GM10266 (cell line): ENCODE measurements at regions not wholly inside any gene's neighbourhood (a gene's known extent, or its start where the extent isn't known, plus 50 kb on each side); places are given as distances from the start of the nearest gene placed in this dataset.
A peak's percentile ranks its signal among the peaks of the same experiment; 100 is the strongest.

ENCODE experiments used
- DNase-seq: peaks from one replicate; pipeline ENCODE4 v3.0.0; 2012; ENCODE audit errors: extremely low spot score
- CTCF ChIP-seq: IDR thresholded peaks from 2 replicates; pipeline ENCODE4 v1.5.1; 2012; ENCODE audit warnings: mild to moderate bottlenecking, low read depth; ENCODE audit not compliant: control insufficient read depth, insufficient read depth; ENCODE audit errors: missing control alignments

DNA sequence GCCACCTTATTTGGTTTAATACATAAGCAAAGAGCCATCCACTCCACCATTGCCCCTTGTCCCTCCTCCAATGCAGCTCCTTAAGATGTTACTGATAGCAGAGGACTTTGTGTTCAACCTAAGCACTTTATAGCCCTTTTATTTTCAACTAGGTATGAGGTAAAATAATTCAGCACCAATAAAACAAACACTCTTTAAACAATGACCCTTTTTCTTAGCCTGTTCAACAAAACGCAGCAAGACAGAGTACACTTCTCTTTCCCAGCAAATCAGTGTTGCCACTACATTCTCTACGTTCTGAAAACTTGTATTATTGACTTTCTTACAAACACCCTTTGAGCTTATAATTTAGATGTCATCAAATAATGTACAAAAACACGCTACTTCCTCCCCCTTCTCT, 104.0 kb upstream of the IGLL5 start:
- DNase-seq = no peak
- no peak for TF ChIP-seq CTCF

GRCh38 chr22:22784249-22785039, 103.2 kb upstream of the IGLL5 start:
- no peak for DNase-seq
- no peak for TF ChIP-seq CTCF

DNA sequence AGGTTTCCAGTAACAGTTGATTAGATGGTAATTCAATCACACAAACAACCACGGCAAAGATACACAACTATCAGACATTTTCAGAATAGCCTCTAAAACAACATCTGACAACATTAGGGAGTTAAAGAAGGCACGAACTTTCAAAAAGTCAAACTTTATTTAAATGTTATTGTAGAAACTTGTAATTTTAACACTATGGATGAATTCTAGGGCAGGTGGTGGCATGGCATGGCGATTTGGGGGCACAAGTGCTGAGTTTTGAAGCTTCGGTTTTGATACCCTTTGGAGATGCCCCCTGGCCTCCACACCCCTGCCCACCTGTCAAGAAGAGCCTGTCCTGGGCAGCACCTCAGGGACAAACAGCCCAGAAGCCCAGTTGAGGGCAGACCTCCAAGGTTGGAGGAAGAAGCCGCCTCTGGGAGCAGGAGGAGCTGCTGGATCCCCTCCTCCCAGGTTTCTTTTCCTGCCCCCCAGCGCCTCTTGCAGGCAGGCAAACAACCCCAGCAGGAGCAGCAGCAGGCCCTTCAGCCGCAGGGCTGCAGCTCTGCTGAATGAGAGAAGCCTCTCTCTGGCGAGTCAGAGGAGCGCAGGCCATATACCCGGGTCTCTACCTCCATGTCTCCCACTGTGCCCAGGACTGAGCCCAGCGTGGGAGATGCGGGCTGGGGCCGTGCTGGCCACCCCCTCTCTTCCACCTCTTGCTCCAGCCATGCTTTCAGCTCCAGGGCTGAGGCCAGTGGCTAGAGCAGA, 102.1 kb upstream of the IGLL5 start:
- no peak for DNase-seq
- TF ChIP-seq CTCF = no peak

DNA sequence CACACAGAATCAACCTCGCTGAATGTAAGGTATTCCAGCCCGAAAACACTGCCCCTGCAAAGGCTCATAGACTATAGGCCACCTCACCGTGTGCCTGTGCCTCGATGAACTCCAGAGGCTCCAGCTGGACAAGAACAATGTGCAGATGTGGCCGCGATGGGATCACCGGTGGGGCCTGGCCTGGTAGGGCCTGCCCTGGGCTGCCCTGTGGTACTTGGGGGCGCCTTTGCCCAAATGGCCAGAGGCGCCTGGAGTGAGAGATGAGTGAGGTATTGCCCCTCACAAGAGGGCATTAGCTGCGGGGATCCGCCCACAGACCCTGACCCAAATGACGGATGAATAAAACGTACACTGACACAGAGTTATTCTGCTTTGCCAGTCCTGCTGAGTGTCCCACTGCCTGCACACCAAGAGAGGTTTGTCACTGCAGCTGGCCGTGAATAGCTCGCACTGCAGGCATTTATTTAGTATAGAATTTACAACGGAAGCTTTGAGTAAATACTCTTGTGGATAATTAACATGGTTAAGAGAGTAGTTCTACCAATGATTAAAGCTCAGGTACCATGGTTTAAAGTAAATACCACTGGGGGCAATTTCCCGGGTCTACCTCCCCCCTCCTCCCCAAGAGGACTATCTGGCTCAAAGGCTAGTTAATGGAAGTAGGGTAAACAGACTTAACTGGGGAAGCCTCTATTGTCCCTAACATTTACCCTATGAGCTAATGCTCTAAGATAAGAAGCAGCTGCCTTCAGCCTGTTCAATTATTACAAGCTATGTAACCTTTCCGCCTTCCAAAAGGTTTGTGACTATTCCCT, 101.1 kb upstream of the IGLL5 start:
- DNase-seq = no peak
- no peak for TF ChIP-seq CTCF

DNA sequence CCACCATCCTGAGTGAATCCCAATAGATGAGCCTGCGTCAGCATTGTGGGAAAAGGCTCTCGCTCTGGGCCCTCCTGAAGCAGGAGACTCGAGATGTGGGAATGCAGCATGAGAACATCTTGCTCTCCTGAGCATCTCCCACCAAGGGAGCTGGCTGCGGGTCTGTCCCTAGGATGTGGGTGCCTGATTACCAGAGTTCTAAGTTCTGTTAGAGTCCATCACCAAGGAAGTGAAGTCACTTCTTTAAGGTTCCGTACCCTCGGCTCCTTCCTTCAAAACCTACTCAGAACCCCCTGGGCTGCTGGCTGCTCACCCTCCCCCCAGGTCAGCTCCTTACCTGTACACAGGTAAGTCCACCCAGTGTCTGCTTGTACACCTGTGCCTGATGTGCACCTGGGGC, 100.5 kb upstream of the IGLL5 start:
- no peak for DNase-seq
- TF ChIP-seq CTCF = no peak

GRCh38 chr22:22787786-22788459, 99.7 kb upstream of the IGLL5 start:
- peak; percentile 38 for DNase-seq
- peak; percentile 67 for TF ChIP-seq CTCF
